ENCODE measurements at regions not wholly inside any gene's neighbourhood (a gene's known extent, or its start where the extent isn't known, plus 50 kb on each side); places are given as distances from the start of the nearest gene placed in this dataset.

GRCh38 chr6:152859225-152859624, 108.6 kb downstream of the VIP start:
- Histone ChIP-seq H2AFZ (ENCODE audit: low read depth, low read length) (no peak overlapping the region), H3K27me3 (ENCODE audit: insufficient read depth, low read length) (no peaks in the 10 kb centered on the region), H3K4me3 (ENCODE audit: insufficient read depth, low read depth, low read length) (no peak overlapping the region), H4K20me1 (ENCODE audit: insufficient read depth, low read length) (no peaks in the 10 kb centered on the region), H3K9ac (ENCODE audit: low read length) (no peak overlapping the region), H3K27ac (ENCODE audit: low read depth, low read length) (no peak overlapping the region), H3K79me2 (ENCODE audit: insufficient read depth, low read length) (no peaks in the 10 kb centered on the region), H3K9me3 (ENCODE audit: insufficient read depth, low read depth, low read length) (no peaks in the 10 kb centered on the region), H3K4me1 (ENCODE audit: insufficient read depth, low read length) (no peaks in the 10 kb centered on the region), H3K4me2 (ENCODE audit: low read length) (no peak overlapping the region), H3K36me3 (ENCODE audit: insufficient read depth, low read length) (no peaks in the 10 kb centered on the region)
- no peaks in the 10 kb centered on the region for H3K4me1 Mint-ChIP-seq (ENCODE audit: low read depth, unreplicated experiment)
- no peaks in the 10 kb centered on the region for H3K27me3 Mint-ChIP-seq (ENCODE audit: low read depth, unreplicated experiment)
- no peak overlapping the region for H3K4me3 Mint-ChIP-seq (ENCODE audit: unreplicated experiment)
- DNase-seq (ENCODE audit: low read depth) (no peak), FAIRE-seq (no peak)
- no peak for TF ChIP-seq EZH2 (IDR thresholded peaks at IDR 0.05; ENCODE audit: insufficient read depth, low read length)
- TF ChIP-seq, protein P1, sequence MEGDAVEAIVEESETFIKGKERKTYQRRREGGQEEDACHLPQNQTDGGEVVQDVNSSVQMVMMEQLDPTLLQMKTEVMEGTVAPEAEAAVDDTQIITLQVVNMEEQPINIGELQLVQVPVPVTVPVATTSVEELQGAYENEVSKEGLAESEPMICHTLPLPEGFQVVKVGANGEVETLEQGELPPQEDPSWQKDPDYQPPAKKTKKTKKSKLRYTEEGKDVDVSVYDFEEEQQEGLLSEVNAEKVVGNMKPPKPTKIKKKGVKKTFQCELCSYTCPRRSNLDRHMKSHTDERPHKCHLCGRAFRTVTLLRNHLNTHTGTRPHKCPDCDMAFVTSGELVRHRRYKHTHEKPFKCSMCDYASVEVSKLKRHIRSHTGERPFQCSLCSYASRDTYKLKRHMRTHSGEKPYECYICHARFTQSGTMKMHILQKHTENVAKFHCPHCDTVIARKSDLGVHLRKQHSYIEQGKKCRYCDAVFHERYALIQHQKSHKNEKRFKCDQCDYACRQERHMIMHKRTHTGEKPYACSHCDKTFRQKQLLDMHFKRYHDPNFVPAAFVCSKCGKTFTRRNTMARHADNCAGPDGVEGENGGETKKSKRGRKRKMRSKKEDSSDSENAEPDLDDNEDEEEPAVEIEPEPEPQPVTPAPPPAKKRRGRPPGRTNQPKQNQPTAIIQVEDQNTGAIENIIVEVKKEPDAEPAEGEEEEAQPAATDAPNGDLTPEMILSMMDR (IDR thresholded peaks at IDR 0.05; ENCODE audit: insufficient read depth, low read depth, low read length) = no peak
- no peaks in the 10 kb centered on the region for H3K9me3 Mint-ChIP-seq (ENCODE audit: unreplicated experiment)
- H3K36me3 Mint-ChIP-seq (ENCODE audit: low read depth, unreplicated experiment) = no peaks in the 10 kb centered on the region
- no peak overlapping the region for H3K27ac Mint-ChIP-seq (ENCODE audit: unreplicated experiment)

GRCh38 chr6:152863618-152864326, 113.2 kb downstream of the VIP start:
- no peaks in the 10 kb centered on the region for H4K20me1 ChIP-seq (ENCODE audit: insufficient read depth, low read length)
- Mint-ChIP-seq H3K4me3 (ENCODE audit: unreplicated experiment) (no peak overlapping the region), H3K4me1 (ENCODE audit: low read depth, unreplicated experiment) (no peaks in the 10 kb centered on the region), H3K36me3 (ENCODE audit: low read depth, unreplicated experiment) (no peaks in the 10 kb centered on the region), H3K27me3 (ENCODE audit: low read depth, unreplicated experiment) (no peaks in the 10 kb centered on the region), H3K9me3 (ENCODE audit: unreplicated experiment) (no peaks in the 10 kb centered on the region), H3K27ac (ENCODE audit: unreplicated experiment) (no peak overlapping the region)
- H3K9me3 ChIP-seq (ENCODE audit: insufficient read depth, low read depth, low read length) = no peaks in the 10 kb centered on the region
- DNase-seq (ENCODE audit: low read depth) (peak; percentile 41), FAIRE-seq (peak; percentile 64)
- no peak overlapping the region for H3K9ac ChIP-seq (ENCODE audit: low read length)
- no peaks in the 10 kb centered on the region for H3K27me3 ChIP-seq (ENCODE audit: insufficient read depth, low read length)
- H3K79me2 ChIP-seq (ENCODE audit: insufficient read depth, low read length) = no peaks in the 10 kb centered on the region
- TF ChIP-seq EZH2 (IDR thresholded peaks at IDR 0.05; ENCODE audit: insufficient read depth, low read length) = no peak
- TF ChIP-seq, protein P1 (IDR thresholded peaks at IDR 0.05; ENCODE audit: insufficient read depth, low read depth, low read length) = peak; percentile 76
- H2AFZ ChIP-seq (ENCODE audit: low read depth, low read length) = no peak overlapping the region
- H3K4me1 ChIP-seq (ENCODE audit: insufficient read depth, low read length) = no peaks in the 10 kb centered on the region
- no peaks in the 10 kb centered on the region for H3K36me3 ChIP-seq (ENCODE audit: insufficient read depth, low read length)
- H3K4me3 ChIP-seq (ENCODE audit: insufficient read depth, low read depth, low read length) = no peak overlapping the region
- no peak overlapping the region for H3K27ac ChIP-seq (ENCODE audit: low read depth, low read length)
- H3K4me2 ChIP-seq (ENCODE audit: low read length) = no peak overlapping the region

GRCh38 chr6:152874267-152874666, 108.6 kb downstream of the FBXO5 start:
- Histone ChIP-seq H3K4me1 (ENCODE audit: insufficient read depth, low read length) (no peaks in the 10 kb centered on the region), H3K9me3 (ENCODE audit: insufficient read depth, low read depth, low read length) (no peaks in the 10 kb centered on the region), H3K4me3 (ENCODE audit: insufficient read depth, low read depth, low read length) (no peak overlapping the region), H3K79me2 (ENCODE audit: insufficient read depth, low read length) (no peaks in the 10 kb centered on the region), H2AFZ (ENCODE audit: low read depth, low read length) (no peak overlapping the region), H3K9ac (ENCODE audit: low read length) (no peak overlapping the region), H3K36me3 (ENCODE audit: insufficient read depth, low read length) (no peaks in the 10 kb centered on the region), H3K4me2 (ENCODE audit: low read length) (no peak overlapping the region), H3K27ac (ENCODE audit: low read depth, low read length) (no peak overlapping the region), H3K27me3 (ENCODE audit: insufficient read depth, low read length) (no peaks in the 10 kb centered on the region), H4K20me1 (ENCODE audit: insufficient read depth, low read length) (no peaks in the 10 kb centered on the region)
- Mint-ChIP-seq H3K4me1 (ENCODE audit: low read depth, unreplicated experiment) (no peaks in the 10 kb centered on the region), H3K27me3 (ENCODE audit: low read depth, unreplicated experiment) (no peaks in the 10 kb centered on the region), H3K9me3 (ENCODE audit: unreplicated experiment) (no peaks in the 10 kb centered on the region), H3K36me3 (ENCODE audit: low read depth, unreplicated experiment) (no peaks in the 10 kb centered on the region), H3K27ac (ENCODE audit: unreplicated experiment) (no peak overlapping the region), H3K4me3 (ENCODE audit: unreplicated experiment) (no peak overlapping the region)
- no peak for FAIRE-seq
- no peak for DNase-seq (ENCODE audit: low read depth)
- TF ChIP-seq EZH2 (IDR thresholded peaks at IDR 0.05; ENCODE audit: insufficient read depth, low read length) = no peak
- TF ChIP-seq, protein P1 (IDR thresholded peaks at IDR 0.05; ENCODE audit: insufficient read depth, low read depth, low read length) = no peak
